Esophagus squamous epithelium (tissue), 4 donors: ENCODE measurements at regions not wholly inside any gene's neighbourhood (a gene's known extent, or its start where the extent isn't known, plus 50 kb on each side); places are given as distances from the start of the nearest gene placed in this dataset.

Experiments used
- CTCF ChIP-seq, 6 experiments: fragments of 450-650 bp in 4 of 6; fragments of 200-600 bp in 2 of 6; sonication (generic) in 2 of 6; IDR thresholded peaks; one replicate each; pipeline ENCODE4 v1.5.1; 2016 to 2019; ENCODE audit warnings: antibody characterized with exemption in 6 of 6, mild to moderate bottlenecking in 4 of 6, moderate library complexity in 4 of 6
- POLR2A ChIP-seq, 4 donors: fragments of 450-650 bp; IDR thresholded peaks; one replicate each; pipeline ENCODE4 v1.6.1; 2017; ENCODE audit warnings: antibody characterized with exemption in 4 of 4, mild to moderate bottlenecking in 4 of 4, moderate library complexity in 3 of 4

GRCh38 chr1:94350350-94350924, 67.8 kb upstream of the ABCD3 start:
- no peak for TF ChIP-seq CTCF (IDR thresholded peaks at IDR 0.05)
- TF ChIP-seq POLR2A (IDR thresholded peaks at IDR 0.05) = no peak
